ENCODE measurements at regions not wholly inside any gene's neighbourhood (a gene's known extent, or its start where the extent isn't known, plus 50 kb on each side); places are given as distances from the start of the nearest gene placed in this dataset.

GRCh38 chr3:103166890-103167289 lies 732.1 kb downstream of the ZPLD1 start:
- POLR2A ChIA-PET, result no interaction called here
- no peaks in the 10 kb centered on the region for H3K36me3 Mint-ChIP-seq (ENCODE audit: low read depth)
- ATAC-seq (ENCODE audit: low read depth) (no peak), DNase-seq (no peak)
- no peak overlapping the region for H3K27ac Mint-ChIP-seq
- H3K4me1 Mint-ChIP-seq, result no peaks in the 10 kb centered on the region
- intact Hi-C loops (cut with micrococcal nuclease), result no loop called here
- no peak overlapping the region for H3K4me3 Mint-ChIP-seq
- H3K9me3 Mint-ChIP-seq, result no peaks in the 10 kb centered on the region
- no peaks in the 10 kb centered on the region for H3K27me3 Mint-ChIP-seq
- TF ChIP-seq CTCF (IDR thresholded peaks at IDR 0.05), result no peak
- CTCF ChIA-PET, result interaction anchor here (1.2 kb wide), 1 partner anchor 11 kb away, joined by 3 read pairs; no protein-coding TSS in a partner anchor

GRCh38 chr3:103167850-103168249 lies 733.0 kb downstream of the ZPLD1 start:
- H3K4me1 Mint-ChIP-seq, result no peaks in the 10 kb centered on the region
- no peak overlapping the region for H3K27ac Mint-ChIP-seq
- H3K36me3 Mint-ChIP-seq (ENCODE audit: low read depth), result no peaks in the 10 kb centered on the region
- ATAC-seq (ENCODE audit: low read depth) (no peak), DNase-seq (no peak)
- no peak for TF ChIP-seq CTCF (IDR thresholded peaks at IDR 0.05)
- H3K4me3 Mint-ChIP-seq, result no peak overlapping the region
- ChIA-PET POLR2A (no interaction called here), CTCF (no interaction called here)
- H3K27me3 Mint-ChIP-seq, result no peaks in the 10 kb centered on the region
- H3K9me3 Mint-ChIP-seq, result no peaks in the 10 kb centered on the region
- intact Hi-C loops (cut with micrococcal nuclease), result no loop called here

- H3K9me3 Mint-ChIP-seq, result no peaks in the 10 kb centered on the region
- no peak for TF ChIP-seq CTCF (IDR thresholded peaks at IDR 0.05)
- H3K4me1 Mint-ChIP-seq, result no peaks in the 10 kb centered on the region
- H3K27ac Mint-ChIP-seq, result no peak overlapping the region
- no peak for ATAC-seq (ENCODE audit: low read depth)
- no peak overlapping the region for H3K4me3 Mint-ChIP-seq
- intact Hi-C loops (cut with micrococcal nuclease), result no loop called here
- CTCF ChIA-PET, result no interaction called here
- POLR2A ChIA-PET, result no interaction called here
- no peak for DNase-seq
- H3K36me3 Mint-ChIP-seq (ENCODE audit: low read depth), result no peaks in the 10 kb centered on the region
- no peaks in the 10 kb centered on the region for H3K27me3 Mint-ChIP-seq
Observed at GRCh38 chr3:103169289-103169688, 734.5 kb downstream of the ZPLD1 start.

GRCh38 chr3:103170651-103171050 lies 735.8 kb downstream of the ZPLD1 start:
- POLR2A ChIA-PET, result no interaction called here
- DNase-seq, result no peak
- Mint-ChIP-seq H3K27me3 (no peaks in the 10 kb centered on the region), H3K4me3 (no peak overlapping the region), H3K36me3 (ENCODE audit: low read depth) (no peaks in the 10 kb centered on the region), H3K9me3 (no peaks in the 10 kb centered on the region), H3K27ac (no peak overlapping the region), H3K4me1 (no peaks in the 10 kb centered on the region)
- no peak for ATAC-seq (ENCODE audit: low read depth)
- no peak for TF ChIP-seq CTCF (IDR thresholded peaks at IDR 0.05)
- intact Hi-C loops (cut with micrococcal nuclease), result no loop called here
- CTCF ChIA-PET, result no interaction called here

- CTCF ChIA-PET, result no interaction called here
- Mint-ChIP-seq H3K27ac (no peak overlapping the region), H3K4me1 (no peaks in the 10 kb centered on the region), H3K4me3 (no peak overlapping the region), H3K9me3 (peaks cover 4% of the 10 kb centered on the region), H3K27me3 (no peaks in the 10 kb centered on the region), H3K36me3 (ENCODE audit: low read depth) (no peaks in the 10 kb centered on the region)
- TF ChIP-seq CTCF (IDR thresholded peaks at IDR 0.05), result no peak
- intact Hi-C loops (cut with micrococcal nuclease), result no loop called here
- no peak for DNase-seq
- POLR2A ChIA-PET, result no interaction called here
- no peak for ATAC-seq (ENCODE audit: low read depth)
Observed at GRCh38 chr3:103173940-103174339, 739.1 kb downstream of the ZPLD1 start.
